ENCODE measurements at regions not wholly inside any gene's neighbourhood (a gene's known extent, or its start where the extent isn't known, plus 50 kb on each side); places are given as distances from the start of the nearest gene placed in this dataset.

GRCh38 chr4:119781044-119781443 is 152.4 kb upstream of the PDE5A start:
- Histone ChIP-seq H3K4me1 (ENCODE audit: insufficient read depth, low read length) (no peaks in the 10 kb centered on the region), H3K4me3 (ENCODE audit: low read length) (no peak overlapping the region), H3K36me3 (ENCODE audit: insufficient read depth, low read depth, low read length) (no peaks in the 10 kb centered on the region), H3K9me3 (ENCODE audit: insufficient read depth, low read depth, low read length) (peaks cover 6% of the 10 kb centered on the region), H3K27ac (ENCODE audit: low read length) (no peak overlapping the region), H3K27me3 (ENCODE audit: insufficient read depth, low read length) (no peaks in the 10 kb centered on the region), H3K9ac (ENCODE audit: low read depth, low read length) (no peak overlapping the region)

- Histone ChIP-seq H3K9me3 (ENCODE audit: insufficient read depth, low read depth, low read length) (no peaks in the 10 kb centered on the region), H3K27ac (ENCODE audit: low read length) (no peak overlapping the region), H3K36me3 (ENCODE audit: insufficient read depth, low read depth, low read length) (no peaks in the 10 kb centered on the region), H3K4me3 (ENCODE audit: low read length) (no peak overlapping the region), H3K27me3 (ENCODE audit: insufficient read depth, low read length) (no peaks in the 10 kb centered on the region), H3K4me1 (ENCODE audit: insufficient read depth, low read length) (peaks cover 7% of the 10 kb centered on the region), H3K9ac (ENCODE audit: low read depth, low read length) (no peak overlapping the region)
These were observed 146.2 kb upstream of the PDE5A start for GRCh38 chr4:119774840-119775239.

DNA sequence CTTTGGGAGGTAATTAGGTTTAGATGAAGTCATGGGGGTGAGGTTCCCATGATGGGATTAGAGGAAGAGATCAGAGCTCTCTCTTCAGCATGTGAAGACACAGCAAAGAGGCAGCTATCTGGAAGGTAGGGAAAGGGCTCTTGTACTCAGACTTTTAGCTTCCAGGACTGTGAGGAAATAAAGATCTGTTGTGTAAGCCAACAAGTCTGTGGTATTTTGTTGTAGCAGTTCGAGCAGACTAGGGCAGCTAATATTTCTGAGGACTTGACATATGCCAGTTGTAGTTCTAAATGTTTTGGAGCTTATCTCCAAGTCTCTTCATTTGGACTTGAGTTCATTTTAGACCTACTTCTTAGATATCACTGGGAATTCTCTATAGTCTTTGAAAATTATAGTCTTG is 137.3 kb upstream of the PDE5A start:
- no peak overlapping the region for H3K27ac ChIP-seq (ENCODE audit: low read length)
- no peaks in the 10 kb centered on the region for H3K4me1 ChIP-seq (ENCODE audit: insufficient read depth, low read length)
- no peaks in the 10 kb centered on the region for H3K27me3 ChIP-seq (ENCODE audit: insufficient read depth, low read length)
- H3K9ac ChIP-seq (ENCODE audit: low read depth, low read length): no peak overlapping the region
- H3K9me3 ChIP-seq (ENCODE audit: insufficient read depth, low read depth, low read length): peaks cover 4% of the 10 kb centered on the region; the same call in 1 of the 2 replicates
- no peak overlapping the region for H3K4me3 ChIP-seq (ENCODE audit: low read length)
- no peaks in the 10 kb centered on the region for H3K36me3 ChIP-seq (ENCODE audit: insufficient read depth, low read depth, low read length)

DNA sequence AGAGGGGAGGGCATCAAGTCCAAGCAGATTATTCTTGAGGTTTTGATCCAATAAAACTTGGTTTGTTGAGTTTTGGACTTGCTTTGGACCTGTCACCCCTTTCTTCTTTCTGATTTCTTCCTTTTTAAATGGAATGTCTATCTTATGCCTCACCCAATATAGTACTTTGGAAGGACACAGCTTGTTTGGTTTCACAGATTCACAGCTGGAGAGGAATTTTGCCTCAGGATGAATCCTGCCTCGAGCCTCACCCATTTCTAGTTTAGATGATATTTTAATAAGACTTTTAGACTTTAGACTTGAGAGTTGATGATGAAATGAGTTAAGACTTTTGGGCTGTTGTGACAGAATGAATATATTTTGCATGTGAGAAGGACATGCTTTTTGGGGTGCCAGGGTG is 136.9 kb upstream of the PDE5A start:
- H3K27ac ChIP-seq (ENCODE audit: low read length): no peak overlapping the region
- H3K4me1 ChIP-seq (ENCODE audit: insufficient read depth, low read length): no peaks in the 10 kb centered on the region
- no peaks in the 10 kb centered on the region for H3K36me3 ChIP-seq (ENCODE audit: insufficient read depth, low read depth, low read length)
- H3K9ac ChIP-seq (ENCODE audit: low read depth, low read length): no peak overlapping the region
- H3K27me3 ChIP-seq (ENCODE audit: insufficient read depth, low read length): no peaks in the 10 kb centered on the region
- H3K4me3 ChIP-seq (ENCODE audit: low read length): no peak overlapping the region
- peaks cover 4% of the 10 kb centered on the region; the same call in 1 of the 2 replicates for H3K9me3 ChIP-seq (ENCODE audit: insufficient read depth, low read depth, low read length)

DNA sequence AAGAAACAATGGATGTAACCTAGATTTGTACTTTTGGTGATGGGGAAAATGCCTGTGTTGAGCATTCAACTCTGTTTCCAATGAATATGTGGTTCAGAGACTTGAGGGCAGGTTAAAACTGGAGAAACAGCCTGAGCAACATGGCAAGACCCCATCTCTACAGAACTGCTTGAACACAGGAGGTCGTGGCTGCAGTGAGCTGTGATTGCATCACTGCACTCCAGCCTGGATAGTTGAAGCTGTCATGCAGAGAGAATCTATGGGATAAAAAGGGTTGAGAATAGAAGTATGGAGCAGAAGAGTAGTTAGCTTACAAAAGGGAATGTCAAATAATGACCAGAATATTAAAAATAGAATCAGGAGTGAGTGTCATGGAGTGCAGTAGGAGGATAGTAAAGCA is 134.8 kb upstream of the PDE5A start:
- Histone ChIP-seq H3K9ac (ENCODE audit: low read depth, low read length) (no peak overlapping the region), H3K36me3 (ENCODE audit: insufficient read depth, low read depth, low read length) (no peaks in the 10 kb centered on the region), H3K27me3 (ENCODE audit: insufficient read depth, low read length) (no peaks in the 10 kb centered on the region), H3K4me3 (ENCODE audit: low read length) (no peak overlapping the region), H3K27ac (ENCODE audit: low read length) (no peak overlapping the region), H3K9me3 (ENCODE audit: insufficient read depth, low read depth, low read length) (peaks cover 4% of the 10 kb centered on the region; the same call in 1 of the 2 replicates), H3K4me1 (ENCODE audit: insufficient read depth, low read length) (no peaks in the 10 kb centered on the region)

GRCh38 chr4:119755599-119755998 is 127.0 kb upstream of the PDE5A start:
- Histone ChIP-seq H3K9me3 (ENCODE audit: insufficient read depth, low read depth, low read length) (no peaks in the 10 kb centered on the region), H3K36me3 (ENCODE audit: insufficient read depth, low read depth, low read length) (no peaks in the 10 kb centered on the region), H3K9ac (ENCODE audit: low read depth, low read length) (no peak overlapping the region), H3K27me3 (ENCODE audit: insufficient read depth, low read length) (no peaks in the 10 kb centered on the region), H3K4me1 (ENCODE audit: insufficient read depth, low read length) (no peaks in the 10 kb centered on the region), H3K4me3 (ENCODE audit: low read length) (no peak overlapping the region), H3K27ac (ENCODE audit: low read length) (no peak overlapping the region)

- H3K4me1 ChIP-seq (ENCODE audit: insufficient read depth, low read length): no peaks in the 10 kb centered on the region
- no peak overlapping the region for H3K4me3 ChIP-seq (ENCODE audit: low read length)
- H3K9me3 ChIP-seq (ENCODE audit: insufficient read depth, low read depth, low read length): no peaks in the 10 kb centered on the region
These were observed 124.3 kb upstream of the PDE5A start for GRCh38 chr4:119752936-119753335.

GRCh38 chr4:119750771-119751170 is 122.2 kb upstream of the PDE5A start:
- Histone ChIP-seq H3K27me3 (ENCODE audit: insufficient read depth, low read length) (no peaks in the 10 kb centered on the region), H3K9ac (ENCODE audit: low read depth, low read length) (no peak overlapping the region), H3K4me1 (ENCODE audit: insufficient read depth, low read length) (no peaks in the 10 kb centered on the region), H3K36me3 (ENCODE audit: insufficient read depth, low read depth, low read length) (no peaks in the 10 kb centered on the region), H3K4me3 (ENCODE audit: low read length) (no peak overlapping the region), H3K9me3 (ENCODE audit: insufficient read depth, low read depth, low read length) (no peaks in the 10 kb centered on the region), H3K27ac (ENCODE audit: low read length) (no peak overlapping the region)

More at GRCh38 chr4:119752936-119753335, 124.3 kb upstream of the PDE5A start:
- Histone ChIP-seq H3K27ac (ENCODE audit: low read length) (no peak overlapping the region), H3K27me3 (ENCODE audit: insufficient read depth, low read length) (no peaks in the 10 kb centered on the region), H3K9ac (ENCODE audit: low read depth, low read length) (no peak overlapping the region), H3K36me3 (ENCODE audit: insufficient read depth, low read depth, low read length) (no peaks in the 10 kb centered on the region)

DNA sequence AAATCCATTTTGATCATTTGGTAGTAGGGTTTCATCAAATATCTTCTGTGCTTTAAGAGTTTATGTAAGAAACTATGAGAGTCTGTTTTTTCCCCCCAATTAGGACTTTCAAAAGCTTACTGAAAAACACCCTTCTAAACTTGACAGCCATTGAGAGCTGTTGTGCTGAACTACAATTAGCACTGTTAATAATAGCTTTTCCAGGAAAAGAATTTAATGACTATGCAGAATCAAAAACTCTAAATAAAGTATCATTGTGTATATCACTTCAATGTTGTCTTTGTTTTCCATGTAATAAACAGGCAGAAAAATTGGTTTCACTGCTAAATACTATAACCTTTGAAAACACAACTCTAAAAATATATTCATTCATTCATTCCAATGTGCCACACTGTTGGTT is 121.4 kb upstream of the PDE5A start:
- Histone ChIP-seq H3K9me3 (ENCODE audit: insufficient read depth, low read depth, low read length) (no peaks in the 10 kb centered on the region), H3K36me3 (ENCODE audit: insufficient read depth, low read depth, low read length) (no peaks in the 10 kb centered on the region), H3K4me3 (ENCODE audit: low read length) (no peak overlapping the region), H3K9ac (ENCODE audit: low read depth, low read length) (no peak overlapping the region), H3K27ac (ENCODE audit: low read length) (no peak overlapping the region), H3K27me3 (ENCODE audit: insufficient read depth, low read length) (no peaks in the 10 kb centered on the region), H3K4me1 (ENCODE audit: insufficient read depth, low read length) (no peaks in the 10 kb centered on the region)

GRCh38 chr4:119748853-119749252 is 120.2 kb upstream of the PDE5A start:
- H3K36me3 ChIP-seq (ENCODE audit: insufficient read depth, low read depth, low read length): no peaks in the 10 kb centered on the region
- no peaks in the 10 kb centered on the region for H3K27me3 ChIP-seq (ENCODE audit: insufficient read depth, low read length)
- H3K4me3 ChIP-seq (ENCODE audit: low read length): no peak overlapping the region
- H3K9ac ChIP-seq (ENCODE audit: low read depth, low read length): no peak overlapping the region
- H3K4me1 ChIP-seq (ENCODE audit: insufficient read depth, low read length): no peaks in the 10 kb centered on the region
- no peaks in the 10 kb centered on the region for H3K9me3 ChIP-seq (ENCODE audit: insufficient read depth, low read depth, low read length)
- no peak overlapping the region for H3K27ac ChIP-seq (ENCODE audit: low read length)

DNA sequence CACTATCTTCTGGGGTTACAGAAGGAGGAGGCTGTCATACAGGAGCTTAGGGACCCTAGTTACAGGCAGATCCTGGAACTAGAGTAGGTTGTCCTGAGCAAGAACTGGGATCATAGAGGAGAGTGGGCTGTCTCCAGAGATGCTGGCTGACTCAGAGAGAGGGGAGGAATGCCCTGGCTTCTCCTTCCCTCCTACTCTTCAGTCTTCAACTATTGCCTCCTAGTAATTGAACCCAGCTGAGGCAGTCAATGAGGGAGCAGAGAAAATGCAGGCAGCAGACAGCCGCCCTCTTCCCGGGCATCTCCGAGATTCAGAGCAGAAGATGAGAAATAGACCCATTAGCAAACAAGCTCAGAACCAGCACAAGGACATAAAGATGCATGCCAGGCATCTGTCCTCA is 118.3 kb upstream of the PDE5A start:
- H3K4me3 ChIP-seq (ENCODE audit: low read length): no peak overlapping the region
- H3K36me3 ChIP-seq (ENCODE audit: insufficient read depth, low read depth, low read length): no peaks in the 10 kb centered on the region
- H3K9ac ChIP-seq (ENCODE audit: low read depth, low read length): no peak overlapping the region
- no peaks in the 10 kb centered on the region for H3K4me1 ChIP-seq (ENCODE audit: insufficient read depth, low read length)
- H3K27ac ChIP-seq (ENCODE audit: low read length): no peak overlapping the region
- no peaks in the 10 kb centered on the region for H3K27me3 ChIP-seq (ENCODE audit: insufficient read depth, low read length)
- H3K9me3 ChIP-seq (ENCODE audit: insufficient read depth, low read depth, low read length): no peaks in the 10 kb centered on the region

- no peak overlapping the region for H3K9ac ChIP-seq (ENCODE audit: low read depth, low read length)
- no peaks in the 10 kb centered on the region for H3K27me3 ChIP-seq (ENCODE audit: insufficient read depth, low read length)
- H3K4me3 ChIP-seq (ENCODE audit: low read length): no peak overlapping the region
- H3K4me1 ChIP-seq (ENCODE audit: insufficient read depth, low read length): no peaks in the 10 kb centered on the region
- H3K36me3 ChIP-seq (ENCODE audit: insufficient read depth, low read depth, low read length): no peaks in the 10 kb centered on the region
- no peak overlapping the region for H3K27ac ChIP-seq (ENCODE audit: low read length)
- no peaks in the 10 kb centered on the region for H3K9me3 ChIP-seq (ENCODE audit: insufficient read depth, low read depth, low read length)
These were observed 116.7 kb upstream of the PDE5A start for GRCh38 chr4:119745351-119745750.

GRCh38 chr4:119744580-119744979 is 116.0 kb upstream of the PDE5A start:
- Histone ChIP-seq H3K9me3 (ENCODE audit: insufficient read depth, low read depth, low read length) (no peaks in the 10 kb centered on the region), H3K27me3 (ENCODE audit: insufficient read depth, low read length) (no peaks in the 10 kb centered on the region), H3K36me3 (ENCODE audit: insufficient read depth, low read depth, low read length) (no peaks in the 10 kb centered on the region), H3K4me1 (ENCODE audit: insufficient read depth, low read length) (no peaks in the 10 kb centered on the region), H3K27ac (ENCODE audit: low read length) (no peak overlapping the region), H3K9ac (ENCODE audit: low read depth, low read length) (no peak overlapping the region), H3K4me3 (ENCODE audit: low read length) (no peak overlapping the region)

All from iPS-20b (cell line).